Lower lobe of right lung (tissue), 2 donors: ENCODE measurements at regions not wholly inside any gene's neighbourhood (a gene's known extent, or its start where the extent isn't known, plus 50 kb on each side); places are given as distances from the start of the nearest gene placed in this dataset.
A peak's percentile ranks its signal among the peaks of the same experiment; 100 is the strongest.

Experiments
- ATAC-seq, 2 donors: fragments of 200-7000 bp; cut with Tn5 transposase; one replicate each; pipeline ENCODE4 v1.9.1; 2020 to 2022; ENCODE audit warnings: mild to moderate bottlenecking in 2 of 2, moderate library complexity in 2 of 2
- DNase-seq: peaks from one replicate; pipeline ENCODE4 v3.0.0-alpha.2; 2020
- H3K27ac ChIP-seq: fragments of 200-600 bp; one replicate; pipeline ENCODE4 v1.8.0; 2022
- H3K27me3 ChIP-seq: fragments of 200-600 bp; one replicate; pipeline ENCODE4 v1.8.0; 2022; ENCODE audit warnings: low read depth
- H3K36me3 ChIP-seq: fragments of 200-600 bp; one replicate; pipeline ENCODE4 v1.8.0; 2022; ENCODE audit warnings: mild to moderate bottlenecking
- H3K4me1 ChIP-seq: fragments of 200-600 bp; one replicate; pipeline ENCODE4 v1.8.0; 2022
- H3K4me3 ChIP-seq: fragments of 200-600 bp; one replicate; pipeline ENCODE4 v1.8.0; 2022; ENCODE audit warnings: mild to moderate bottlenecking
- H3K9me3 ChIP-seq: fragments of 200-600 bp; one replicate; pipeline ENCODE4 v1.8.0; 2022
- intact Hi-C: fragments of 100-400 bp; cut with DNase I; formaldehyde crosslinking; loops from one replicate; pipeline ENCODE4 v1.11.0; 2022
- TF ChIP-seq, protein P1 (sequence below): fragments of 200-600 bp; IDR thresholded peaks from one replicate; pipeline ENCODE4 v1.8.0; 2022; ENCODE audit warnings: antibody characterized with exemption, mild to moderate bottlenecking
- donor health status: DM: no; HTN: yes; CAD: no; lungs with severe emphysema.

DNA sequence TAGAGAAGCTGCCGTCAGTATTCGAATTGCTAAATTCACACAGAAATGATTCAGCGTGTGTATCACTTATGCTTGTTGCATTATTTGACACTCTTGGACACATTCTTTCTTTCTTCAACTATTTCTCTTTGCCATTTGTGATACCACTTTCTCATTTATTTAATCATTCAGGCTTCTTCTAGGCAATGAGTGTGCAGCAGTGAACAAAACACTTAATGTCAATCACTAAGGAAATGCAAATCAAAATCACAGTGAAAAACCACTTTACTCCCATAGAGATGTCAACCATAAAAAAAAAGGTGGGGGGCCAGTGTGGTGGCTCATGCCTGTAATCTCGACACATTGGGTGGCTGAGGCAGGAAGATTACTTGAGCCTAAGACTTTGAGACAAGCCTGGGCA lies 214.6 kb downstream of the FLRT2 start:
- ATAC-seq (no peak), DNase-seq (no peak)
- no peaks in the 10 kb centered on the region for H3K27me3 ChIP-seq
- no peaks in the 10 kb centered on the region for H3K4me1 ChIP-seq
- TF ChIP-seq, protein P1, sequence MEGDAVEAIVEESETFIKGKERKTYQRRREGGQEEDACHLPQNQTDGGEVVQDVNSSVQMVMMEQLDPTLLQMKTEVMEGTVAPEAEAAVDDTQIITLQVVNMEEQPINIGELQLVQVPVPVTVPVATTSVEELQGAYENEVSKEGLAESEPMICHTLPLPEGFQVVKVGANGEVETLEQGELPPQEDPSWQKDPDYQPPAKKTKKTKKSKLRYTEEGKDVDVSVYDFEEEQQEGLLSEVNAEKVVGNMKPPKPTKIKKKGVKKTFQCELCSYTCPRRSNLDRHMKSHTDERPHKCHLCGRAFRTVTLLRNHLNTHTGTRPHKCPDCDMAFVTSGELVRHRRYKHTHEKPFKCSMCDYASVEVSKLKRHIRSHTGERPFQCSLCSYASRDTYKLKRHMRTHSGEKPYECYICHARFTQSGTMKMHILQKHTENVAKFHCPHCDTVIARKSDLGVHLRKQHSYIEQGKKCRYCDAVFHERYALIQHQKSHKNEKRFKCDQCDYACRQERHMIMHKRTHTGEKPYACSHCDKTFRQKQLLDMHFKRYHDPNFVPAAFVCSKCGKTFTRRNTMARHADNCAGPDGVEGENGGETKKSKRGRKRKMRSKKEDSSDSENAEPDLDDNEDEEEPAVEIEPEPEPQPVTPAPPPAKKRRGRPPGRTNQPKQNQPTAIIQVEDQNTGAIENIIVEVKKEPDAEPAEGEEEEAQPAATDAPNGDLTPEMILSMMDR = no peak
- H3K4me3 ChIP-seq = no peak overlapping the region
- intact Hi-C loops = no loop called here
- no peaks in the 10 kb centered on the region for H3K36me3 ChIP-seq
- no peak overlapping the region for H3K27ac ChIP-seq
- H3K9me3 ChIP-seq = no peaks in the 10 kb centered on the region

DNA sequence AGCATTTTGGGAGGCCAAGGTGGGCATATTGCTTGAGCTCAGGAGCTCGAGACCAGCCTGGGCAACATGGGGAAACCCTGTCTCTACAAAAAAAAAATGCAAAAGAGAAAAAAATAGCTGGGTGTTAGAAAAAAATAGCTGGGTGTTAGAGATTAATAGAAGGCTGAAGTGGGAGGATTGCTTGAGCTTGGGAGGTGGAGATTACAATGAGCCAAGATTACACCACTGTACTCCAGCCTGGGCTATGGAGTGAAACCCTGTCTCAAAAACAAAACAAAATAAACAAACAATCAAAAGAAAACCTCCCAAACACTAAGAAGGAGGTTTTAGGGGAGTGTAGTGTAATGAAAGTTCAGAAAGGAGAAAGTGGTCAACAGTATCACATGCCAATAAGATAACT lies 202.1 kb downstream of the FLRT2 start:
- H3K9me3 ChIP-seq = no peaks in the 10 kb centered on the region
- H3K27me3 ChIP-seq = no peaks in the 10 kb centered on the region
- no peak overlapping the region for H3K27ac ChIP-seq
- ATAC-seq (no peak), DNase-seq (no peak)
- no peaks in the 10 kb centered on the region for H3K4me1 ChIP-seq
- TF ChIP-seq, protein P1 = no peak
- no peaks in the 10 kb centered on the region for H3K36me3 ChIP-seq
- intact Hi-C loops = no loop called here
- H3K4me3 ChIP-seq = no peak overlapping the region

DNA sequence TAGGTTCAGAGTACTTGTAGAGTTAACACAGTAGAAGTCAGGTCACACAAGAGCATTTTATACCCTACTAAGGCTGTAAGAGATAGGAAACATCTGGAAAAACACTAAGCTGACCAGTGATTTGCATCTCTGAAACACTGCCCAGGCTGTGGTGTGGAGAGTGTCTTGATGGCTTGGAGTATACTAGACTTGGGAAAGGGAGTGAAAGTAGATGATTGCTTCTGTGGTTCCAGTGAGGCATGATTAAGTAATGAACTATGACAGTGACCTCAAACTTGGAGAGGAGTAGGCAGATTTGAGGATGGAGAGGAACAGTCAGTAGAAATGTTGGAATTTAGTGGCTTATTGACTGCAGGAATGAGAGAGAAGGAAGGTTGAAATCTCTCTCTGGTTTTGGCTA lies 201.2 kb downstream of the FLRT2 start:
- no peaks in the 10 kb centered on the region for H3K27me3 ChIP-seq
- DNase-seq = no peak
- intact Hi-C loops = no loop called here

DNA sequence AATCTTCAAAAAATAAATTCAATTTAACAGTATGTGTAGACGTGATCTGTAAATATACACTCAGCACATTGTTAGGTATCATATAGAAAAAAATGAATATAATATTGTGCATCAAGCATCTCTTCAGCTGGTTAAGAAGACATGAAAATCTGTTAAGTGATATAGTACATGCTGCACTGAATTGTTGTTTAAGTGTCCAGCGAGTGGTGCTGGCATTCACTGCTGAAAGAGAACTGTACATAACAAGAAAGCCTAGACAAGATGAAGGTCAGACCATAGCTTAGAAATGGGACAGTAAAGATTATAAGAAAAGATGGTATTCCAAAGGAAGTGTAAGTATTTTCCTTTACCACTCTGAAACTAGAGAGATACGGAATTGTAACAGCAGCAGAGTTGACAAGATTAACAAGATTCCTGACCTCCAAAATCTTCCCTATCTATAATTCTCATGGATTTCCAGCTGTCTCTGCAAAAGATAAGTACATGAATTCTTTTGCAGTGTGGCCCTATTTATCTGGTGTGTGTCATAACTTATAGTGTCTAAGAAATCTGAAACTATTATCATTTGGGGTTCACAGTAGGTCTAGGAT lies 198.6 kb downstream of the FLRT2 start:
- H3K9me3 ChIP-seq = no peaks in the 10 kb centered on the region
- no peaks in the 10 kb centered on the region for H3K4me1 ChIP-seq
- intact Hi-C loops = no loop called here
- DNase-seq (no peak), ATAC-seq (no peak)
- no peak overlapping the region for H3K27ac ChIP-seq
- H3K4me3 ChIP-seq = no peak overlapping the region
- H3K36me3 ChIP-seq = no peaks in the 10 kb centered on the region
- TF ChIP-seq, protein P1 = no peak
- H3K27me3 ChIP-seq = no peaks in the 10 kb centered on the region

More for the DNA sequence above, 201.2 kb downstream of the FLRT2 start:
- peak; percentile 60 to 81 for ATAC-seq
- no peaks in the 10 kb centered on the region for H3K9me3 ChIP-seq
- H3K4me3 ChIP-seq = no peak overlapping the region
- no peaks in the 10 kb centered on the region for H3K4me1 ChIP-seq
- H3K36me3 ChIP-seq = no peaks in the 10 kb centered on the region
- TF ChIP-seq, protein P1 = no peak
- H3K27ac ChIP-seq = no peak overlapping the region

DNA sequence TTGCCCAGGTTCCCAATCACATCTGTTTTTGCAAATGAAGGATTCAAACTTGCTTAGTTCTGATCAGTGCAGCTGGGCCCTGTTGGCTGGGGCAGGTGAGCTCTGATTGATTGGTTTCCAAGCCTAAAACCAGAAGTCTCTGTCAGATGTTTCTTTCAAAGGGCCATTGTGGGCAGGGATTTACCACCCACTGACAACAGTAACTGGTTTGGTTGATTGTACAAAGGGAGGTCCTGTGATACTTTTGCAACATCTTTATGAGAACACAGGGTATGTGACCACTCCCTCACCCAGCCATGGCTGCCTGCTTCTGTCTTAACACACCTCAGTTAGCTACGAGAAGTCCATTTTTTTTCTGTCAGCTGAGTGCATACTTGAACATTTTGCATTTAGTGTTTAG lies 184.1 kb downstream of the FLRT2 start:
- no peak for DNase-seq
- intact Hi-C loops = no loop called here
- TF ChIP-seq, protein P1 = no peak

More for the DNA sequence above, 184.1 kb downstream of the FLRT2 start:
- Histone ChIP-seq H3K27ac (no peak overlapping the region), H3K27me3 (no peaks in the 10 kb centered on the region), H3K36me3 (no peaks in the 10 kb centered on the region), H3K4me1 (no peaks in the 10 kb centered on the region), H3K9me3 (no peaks in the 10 kb centered on the region), H3K4me3 (no peak overlapping the region)
- no peak for ATAC-seq
